GM12873 (cell line): ENCODE measurements at regions not wholly inside any gene's neighbourhood (a gene's known extent, or its start where the extent isn't known, plus 50 kb on each side); places are given as distances from the start of the nearest gene placed in this dataset.

Experiments
- CTCF ChIP-seq: IDR thresholded peaks from 2 replicates; pipeline ENCODE4 v1.5.1; 2012; ENCODE audit warnings: low read depth, mild to moderate bottlenecking, moderate library complexity, low read length, control low read depth; ENCODE audit not compliant: insufficient read depth; ENCODE audit errors: missing control alignments

GRCh38 chr18:52001106-52001505 is 338.9 kb upstream of the DCC start:
- no peak for TF ChIP-seq CTCF

GRCh38 chr18:52002600-52002999 is 337.4 kb upstream of the DCC start:
- no peak for TF ChIP-seq CTCF

- TF ChIP-seq CTCF, result no peak
These were observed 332.9 kb upstream of the DCC start for GRCh38 chr18:52007105-52007504.

- TF ChIP-seq CTCF, result no peak
These were observed 331.7 kb upstream of the DCC start for GRCh38 chr18:52008330-52008729.

- TF ChIP-seq CTCF, result no peak
These were observed 331.3 kb upstream of the DCC start for GRCh38 chr18:52008736-52009135.

GRCh38 chr18:52009958-52010357 is 330.0 kb upstream of the DCC start:
- TF ChIP-seq CTCF, result no peak

GRCh38 chr18:52045946-52046675 is 293.9 kb upstream of the DCC start:
- TF ChIP-seq CTCF, result no peak
